Effector memory CD8-positive, alpha-beta T cell (primary cell): ENCODE measurements at regions not wholly inside any gene's neighbourhood (a gene's known extent, or its start where the extent isn't known, plus 50 kb on each side); places are given as distances from the start of the nearest gene placed in this dataset.
"Not testable (repeated sequence)": the region's sequence is repeated elsewhere in the genome, so short reads cannot be mapped to it uniquely, and the experiment has no call there.

Experiments
- ATAC-seq: fragments of 150-1000 bp; cut with Tn5 transposase; replicated peaks from 2 replicates; pipeline ENCODE4 v1.10.0; 2021; ENCODE audit warnings: mild to moderate bottlenecking, moderate library complexity
- DNase-seq, 3 experiments: peaks; one replicate each; pipeline ENCODE4 v3.0.0; 2021
- H3K27ac Mint-ChIP-seq, 2 donors: one replicate each; pipeline ENCODE4 v1.8.0; 2022; ENCODE audit warnings: mild to moderate bottlenecking in 2 of 2, mixed read lengths in 2 of 2, moderate library complexity in 2 of 2
- H3K27me3 Mint-ChIP-seq, 2 donors: one replicate each; pipeline ENCODE4 v1.8.0; 2022; ENCODE audit warnings: mixed read lengths in 2 of 2
- H3K36me3 Mint-ChIP-seq: one replicate; pipeline ENCODE4 v1.8.0; 2022; ENCODE audit warnings: mild to moderate bottlenecking, moderate library complexity, mixed read lengths; ENCODE audit not compliant: insufficient read depth
- H3K4me1 Mint-ChIP-seq, 2 donors: one replicate each; pipeline ENCODE4 v1.8.0; 2022; ENCODE audit warnings: low read depth in 2 of 2, mixed read lengths in 2 of 2
- H3K4me3 Mint-ChIP-seq, 2 donors: one replicate each; pipeline ENCODE4 v1.8.0; 2022; ENCODE audit warnings: mild to moderate bottlenecking in 2 of 2, mixed read lengths in 2 of 2, moderate library complexity in 2 of 2
- H3K9me3 Mint-ChIP-seq, 2 donors: one replicate each; pipeline ENCODE4 v1.8.0; 2022; ENCODE audit warnings: mixed read lengths in 2 of 2

DNA sequence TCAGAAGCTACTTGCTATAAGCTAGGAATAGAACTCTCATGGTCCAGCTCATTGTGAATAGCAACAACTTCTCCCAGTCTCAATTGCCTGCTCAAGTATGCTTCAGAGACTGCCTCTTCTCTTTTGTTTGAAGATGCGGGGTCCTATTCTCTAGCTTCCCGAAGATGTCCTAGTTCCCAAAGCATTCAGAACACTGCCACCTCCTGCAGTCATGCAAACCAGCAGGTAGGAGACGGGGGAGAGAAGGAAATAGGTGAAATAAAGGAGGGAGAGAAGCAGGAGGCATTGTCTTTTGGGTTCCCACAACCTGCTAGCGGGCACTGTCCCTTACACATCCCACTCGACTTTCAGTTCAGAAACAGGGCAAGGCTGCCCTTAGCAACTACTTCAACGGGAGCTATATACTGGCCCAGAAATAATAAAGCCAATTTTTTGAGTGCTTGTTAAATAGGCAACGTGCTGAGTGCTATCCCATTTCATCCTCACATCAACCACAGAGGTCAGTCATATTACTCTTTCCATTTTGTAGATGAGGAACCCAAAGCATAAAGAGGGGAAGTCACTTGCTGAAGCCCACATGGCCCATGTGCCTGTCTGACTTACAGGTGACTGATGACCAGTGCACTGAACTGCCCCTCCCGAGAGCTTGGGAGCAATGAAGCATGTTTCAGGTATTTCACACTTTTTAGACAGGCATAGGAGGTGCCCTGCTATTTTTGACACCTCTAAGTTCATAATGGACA is 61.9 kb upstream of the ATXN1 start:
- Mint-ChIP-seq H3K36me3 (no peaks in the 10 kb centered on the region), H3K27me3 (peaks cover 7 to 36% of the 10 kb centered on the region in 2 donors), H3K27ac (no peak overlapping the region), H3K4me1 (no peaks in the 10 kb centered on the region), H3K9me3 (no peaks in the 10 kb centered on the region), H3K4me3 (no peak overlapping the region)
- DNase-seq = no peak
- ATAC-seq = no peak

DNA sequence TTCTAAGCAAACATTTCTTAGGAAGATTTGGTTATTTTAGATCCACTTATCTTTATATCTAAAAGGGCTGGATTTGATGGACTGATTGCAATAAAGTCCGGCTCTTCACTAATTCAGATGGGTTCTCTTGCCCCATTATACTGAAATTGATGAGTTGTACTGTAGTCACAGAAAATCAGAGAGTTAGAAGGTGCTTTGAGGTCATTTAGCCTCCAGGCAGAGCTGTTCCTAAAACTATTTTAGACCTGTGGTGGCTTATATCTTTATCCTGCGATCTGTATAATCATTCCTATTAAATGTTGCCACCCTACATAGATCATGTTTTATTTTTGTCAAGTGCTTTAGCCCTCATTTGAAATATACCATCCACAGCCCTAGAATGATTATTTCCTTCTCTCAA is 61.3 kb upstream of the ATXN1 start:
- H3K4me3 Mint-ChIP-seq = no peak overlapping the region
- H3K27me3 Mint-ChIP-seq = peaks cover 7 to 36% of the 10 kb centered on the region in 2 donors
- no peaks in the 10 kb centered on the region for H3K4me1 Mint-ChIP-seq
- no peaks in the 10 kb centered on the region for H3K36me3 Mint-ChIP-seq
- H3K9me3 Mint-ChIP-seq = no peaks in the 10 kb centered on the region
- H3K27ac Mint-ChIP-seq = no peak overlapping the region
- ATAC-seq (no peak), DNase-seq (no peak)

DNA sequence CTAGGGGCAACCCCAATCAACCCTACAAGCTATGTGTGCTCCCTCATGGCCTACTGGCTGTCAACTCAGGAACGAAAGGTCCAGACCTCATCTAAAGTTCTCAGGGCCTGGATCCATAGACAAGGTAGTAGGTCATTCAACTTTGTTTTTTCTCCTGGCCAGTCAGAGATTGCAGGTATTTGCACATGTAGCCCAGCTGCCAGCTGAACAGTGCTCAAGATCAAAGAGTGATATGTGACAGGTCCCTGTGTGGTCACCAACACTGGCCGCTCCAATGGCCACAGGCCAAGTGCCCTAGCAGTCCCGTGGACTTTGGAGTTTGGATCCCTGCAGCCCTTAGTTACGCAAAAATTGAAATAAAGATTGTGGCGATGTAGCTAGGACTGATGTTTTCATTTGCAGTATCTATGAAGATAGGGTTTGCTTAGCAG is 60.6 kb upstream of the ATXN1 start:
- Mint-ChIP-seq H3K4me1 (no peaks in the 10 kb centered on the region), H3K36me3 (no peaks in the 10 kb centered on the region), H3K4me3 (no peak overlapping the region), H3K9me3 (no peaks in the 10 kb centered on the region), H3K27ac (no peak overlapping the region), H3K27me3 (peaks cover 7 to 36% of the 10 kb centered on the region in 2 donors)
- DNase-seq (no peak), ATAC-seq (no peak)

DNA sequence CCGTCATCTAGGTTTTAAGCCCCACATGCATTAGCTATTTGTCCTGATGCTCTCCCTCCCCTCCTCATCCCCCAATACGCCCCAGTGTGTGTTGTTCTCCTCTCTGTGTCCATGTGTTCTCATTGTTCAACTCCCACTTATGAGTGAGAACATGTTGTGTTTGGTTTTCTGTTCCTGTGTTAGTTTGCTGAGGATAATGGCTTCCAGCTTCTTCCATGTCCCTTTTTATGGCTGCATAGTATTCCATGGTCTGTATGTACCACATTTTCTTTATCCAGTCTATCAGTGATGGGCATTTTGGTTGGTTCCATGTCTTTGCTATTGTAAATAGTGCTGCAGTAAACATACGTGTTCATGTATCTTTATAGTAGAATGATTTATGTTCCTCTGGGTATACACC is 59.0 kb upstream of the ATXN1 start:
- H3K4me1 Mint-ChIP-seq, H3K9me3 Mint-ChIP-seq, DNase-seq, ATAC-seq, H3K27ac Mint-ChIP-seq, H3K36me3 Mint-ChIP-seq, H3K4me3 Mint-ChIP-seq: not testable (repeated sequence)
- H3K27me3 Mint-ChIP-seq = peaks cover 7 to 36% of the 10 kb centered on the region in 2 donors

DNA sequence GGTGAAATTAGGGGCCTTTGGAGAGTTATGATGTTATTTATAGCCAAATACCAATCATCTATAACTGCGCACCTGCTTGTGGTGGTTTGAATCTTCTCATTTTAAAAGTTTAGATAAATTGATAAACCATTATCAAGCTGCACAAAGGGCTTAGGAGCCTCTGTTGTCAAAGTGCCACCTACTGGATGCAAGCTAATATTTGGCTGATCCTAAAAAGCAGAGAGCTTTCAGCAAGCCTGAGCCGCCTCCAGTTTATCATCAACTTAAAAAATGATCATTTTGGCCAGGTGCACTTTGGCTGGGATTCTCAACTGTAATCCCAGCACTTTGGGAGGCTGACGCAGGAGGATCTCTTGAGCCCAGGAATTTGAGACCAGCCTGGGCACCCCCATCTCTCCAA is 58.5 kb upstream of the ATXN1 start:
- Mint-ChIP-seq H3K27me3 (peaks cover 7 to 36% of the 10 kb centered on the region in 2 donors), H3K4me3 (no peak overlapping the region), H3K4me1 (no peaks in the 10 kb centered on the region), H3K27ac (no peak overlapping the region), H3K36me3 (no peaks in the 10 kb centered on the region), H3K9me3 (no peaks in the 10 kb centered on the region)
- no peak for ATAC-seq
- DNase-seq = no peak

DNA sequence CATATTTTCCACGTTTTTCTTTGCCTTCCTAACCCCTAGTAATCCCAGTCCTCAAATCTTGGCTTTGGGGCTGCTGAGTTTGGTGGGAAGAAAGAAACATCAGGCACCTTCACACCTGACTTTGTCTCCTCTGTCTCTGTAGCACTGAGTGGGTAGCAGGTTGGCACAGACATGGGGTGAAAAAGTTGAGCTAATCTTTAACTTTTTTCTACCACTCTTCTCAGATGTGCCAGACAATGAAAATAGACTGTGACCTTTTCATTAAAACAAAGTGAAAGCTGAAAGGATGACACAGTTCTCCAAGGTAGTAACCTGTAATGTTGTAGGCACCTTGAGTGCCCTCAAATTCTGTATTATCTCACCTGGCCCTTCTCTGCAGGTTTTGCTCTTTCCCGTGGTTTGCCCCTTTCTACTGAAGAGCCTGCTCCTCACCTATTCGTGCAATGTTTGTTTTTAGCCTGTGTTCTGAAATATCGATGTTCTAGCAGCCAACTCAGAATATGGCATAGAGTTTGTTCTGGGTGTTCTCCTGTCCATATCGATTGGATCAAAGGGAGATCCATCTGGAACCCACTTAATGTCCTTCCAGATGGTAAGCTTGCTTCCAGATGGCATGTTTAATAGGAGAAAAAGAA is 57.8 kb upstream of the ATXN1 start:
- no peaks in the 10 kb centered on the region for H3K4me1 Mint-ChIP-seq
- H3K27me3 Mint-ChIP-seq = peaks cover 7 to 36% of the 10 kb centered on the region in 2 donors
- ATAC-seq = no peak
- H3K36me3 Mint-ChIP-seq = no peaks in the 10 kb centered on the region
- H3K4me3 Mint-ChIP-seq = no peak overlapping the region
- no peak overlapping the region for H3K27ac Mint-ChIP-seq
- peaks cover 0 to 2% of the 10 kb centered on the region in 2 donors for H3K9me3 Mint-ChIP-seq
- DNase-seq = no peak

DNA sequence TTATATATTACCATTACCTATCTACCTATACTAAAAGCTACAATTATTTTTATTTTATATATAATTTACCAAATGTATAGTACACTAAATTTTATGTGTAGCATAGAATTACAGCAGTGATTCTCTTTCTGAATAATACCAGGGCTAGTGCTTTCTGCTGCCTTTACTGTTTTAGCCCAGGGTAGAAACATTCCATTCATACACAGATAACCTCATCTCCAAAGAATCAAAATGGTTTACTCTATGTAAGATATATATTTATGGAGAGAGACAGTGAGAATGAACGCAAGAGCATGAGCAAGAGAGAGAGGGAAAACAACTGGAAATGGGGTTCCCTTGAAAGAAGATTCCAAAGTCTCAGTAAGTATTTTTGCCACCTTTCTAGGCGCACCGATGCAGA is 56.3 kb upstream of the ATXN1 start:
- H3K4me3 Mint-ChIP-seq = no peak overlapping the region
- peaks cover 7 to 10% of the 10 kb centered on the region in 2 donors for H3K9me3 Mint-ChIP-seq
- no peak overlapping the region for H3K27ac Mint-ChIP-seq
- no peak for DNase-seq
- peaks cover 7 to 33% of the 10 kb centered on the region in 2 donors for H3K27me3 Mint-ChIP-seq
- no peaks in the 10 kb centered on the region for H3K4me1 Mint-ChIP-seq
- ATAC-seq = no peak
- no peaks in the 10 kb centered on the region for H3K36me3 Mint-ChIP-seq

DNA sequence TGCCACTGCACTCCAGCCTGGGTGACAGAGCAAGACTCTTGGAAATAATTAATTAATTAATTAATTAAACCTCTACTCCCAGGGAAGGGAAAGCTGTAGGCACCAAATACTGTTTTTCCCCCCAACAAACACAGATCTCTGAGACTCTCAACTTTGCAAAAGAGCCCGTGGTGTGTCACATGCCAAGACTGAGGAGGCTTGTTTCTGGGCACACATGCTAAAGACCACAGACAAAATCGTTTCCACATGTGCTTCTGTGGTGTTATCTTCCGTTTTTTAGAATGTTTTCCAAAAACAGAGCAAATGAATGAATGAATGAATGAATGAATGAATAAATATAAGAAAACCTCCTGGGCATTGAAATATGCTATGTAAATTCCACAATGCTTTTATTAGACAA is 55.6 kb upstream of the ATXN1 start:
- no peak for ATAC-seq
- H3K27me3 Mint-ChIP-seq = peaks cover 7 to 36% of the 10 kb centered on the region in 2 donors
- H3K4me3 Mint-ChIP-seq = no peak overlapping the region

DNA sequence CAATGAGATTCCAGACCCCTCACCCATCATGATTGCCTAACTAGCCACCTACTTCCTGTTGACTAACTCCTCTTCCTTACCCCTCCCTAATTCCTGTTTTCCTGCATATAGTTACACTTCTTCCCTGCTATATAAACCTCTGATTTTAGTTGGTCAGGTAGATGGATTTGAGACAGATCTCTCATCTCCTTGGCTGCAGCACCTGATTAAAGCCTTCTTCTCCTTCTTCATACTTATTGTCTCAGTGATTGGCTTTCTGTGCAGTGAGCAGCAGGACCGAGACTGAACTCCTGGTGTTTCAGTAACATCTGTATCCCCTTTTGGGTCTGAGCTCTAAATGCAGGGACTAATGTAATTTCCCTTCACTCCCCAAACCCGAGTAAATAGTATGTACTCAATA is 51.7 kb upstream of the ATXN1 start:
- no peak for DNase-seq
- peaks cover 13 to 17% of the 10 kb centered on the region in 2 donors for H3K9me3 Mint-ChIP-seq
- H3K4me1 Mint-ChIP-seq = no peaks in the 10 kb centered on the region
- no peak overlapping the region for H3K27ac Mint-ChIP-seq
- H3K36me3 Mint-ChIP-seq = no peaks in the 10 kb centered on the region
- ATAC-seq = no peak
- H3K4me3 Mint-ChIP-seq = no peak overlapping the region
- H3K27me3 Mint-ChIP-seq = peaks cover 0 to 9% of the 10 kb centered on the region in 2 donors

More for the DNA sequence above, 55.6 kb upstream of the ATXN1 start:
- Mint-ChIP-seq H3K4me1 (no peaks in the 10 kb centered on the region), H3K36me3 (no peaks in the 10 kb centered on the region), H3K27ac (no peak overlapping the region), H3K9me3 (peaks cover 13 to 17% of the 10 kb centered on the region in 2 donors)
- DNase-seq = no peak

DNA sequence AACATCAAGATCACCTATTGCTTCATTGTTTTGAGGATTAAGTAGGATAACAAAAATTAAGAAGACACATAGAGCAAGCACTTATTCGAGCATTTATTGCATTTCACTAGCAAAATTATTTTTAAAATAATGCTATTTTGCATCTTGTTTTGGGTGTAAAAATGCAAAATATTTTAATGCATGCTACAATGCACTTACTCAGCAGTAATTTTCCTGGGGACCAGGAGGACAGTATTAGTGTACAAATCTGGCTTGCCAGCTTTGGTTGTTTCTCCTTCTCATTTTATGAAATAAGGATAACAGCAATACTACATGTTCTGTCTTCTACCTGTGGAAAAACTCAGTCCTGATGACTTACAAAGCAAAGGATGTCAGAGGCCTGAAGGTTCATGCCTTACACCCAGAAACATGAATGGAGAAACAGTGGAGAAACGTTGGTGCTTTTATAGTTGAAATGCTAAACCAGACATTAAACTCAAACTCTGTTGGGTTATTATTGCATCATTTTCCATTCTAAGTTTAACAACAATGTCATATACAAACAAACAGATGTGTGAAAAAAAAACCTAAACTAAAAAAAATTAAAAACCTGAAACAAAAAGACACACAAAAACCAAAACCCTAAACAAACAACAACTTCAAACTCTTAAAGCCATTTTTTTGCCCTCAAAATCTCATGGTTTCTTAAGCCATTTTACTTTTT is 50.2 kb upstream of the ATXN1 start:
- no peaks in the 10 kb centered on the region for H3K36me3 Mint-ChIP-seq
- H3K9me3 Mint-ChIP-seq = peaks cover 13 to 17% of the 10 kb centered on the region in 2 donors
- no peaks in the 10 kb centered on the region for H3K4me1 Mint-ChIP-seq
- no peak for DNase-seq
- peaks cover 0 to 18% of the 10 kb centered on the region in 2 donors for H3K27me3 Mint-ChIP-seq
- H3K27ac Mint-ChIP-seq = no peak overlapping the region
- no peak overlapping the region for H3K4me3 Mint-ChIP-seq
- ATAC-seq = no peak
